HepG2 (cell line): ENCODE measurements at regions not wholly inside any gene's neighbourhood (a gene's known extent, or its start where the extent isn't known, plus 50 kb on each side); places are given as distances from the start of the nearest gene placed in this dataset.

Experiments
- KLF6 ChIP-seq: IDR thresholded peaks from 2 replicates; pipeline ENCODE4 v1.8.0; 2016; ENCODE audit warnings: missing biosample characterization, missing genetic modification reagents
- NFIC ChIP-seq: IDR thresholded peaks from 2 replicates; pipeline ENCODE4 v1.6.1; 2012; ENCODE audit warnings: mild to moderate bottlenecking, low read length, inconsistent platforms
- PCBP1 ChIP-seq: fragments of 200-400 bp; formaldehyde crosslinking; IDR thresholded peaks from 2 replicates; pipeline ENCODE4 v1.6.1; 2017; ENCODE audit warnings: mild to moderate bottlenecking, low read depth, low read length, borderline replicate concordance
- PITX1 ChIP-seq: sonication (generic); formaldehyde crosslinking; IDR thresholded peaks from 2 replicates; pipeline ENCODE4 v1.5.1; 2020; ENCODE audit warnings: mild to moderate bottlenecking, missing genetic modification reagents
- ZNF143 ChIP-seq: sonication (generic); formaldehyde crosslinking; IDR thresholded peaks from 2 replicates; pipeline ENCODE4 v1.4.0; 2020; ENCODE audit warnings: missing genetic modification reagents
- ZNF331 ChIP-seq: sonication (generic); formaldehyde crosslinking; IDR thresholded peaks from 2 replicates; pipeline ENCODE4 v1.4.0; 2020; ENCODE audit warnings: missing genetic modification reagents
- ZNF619 ChIP-seq: sonication (generic); formaldehyde crosslinking; IDR thresholded peaks from 2 replicates; pipeline ENCODE4 v1.4.0; 2020; ENCODE audit warnings: mild to moderate bottlenecking, missing genetic modification reagents
- ZNF816 ChIP-seq: sonication (generic); formaldehyde crosslinking; IDR thresholded peaks from 2 replicates; pipeline ENCODE4 v1.8.0; 2022; ENCODE audit warnings: missing genetic modification reagents, mild to moderate bottlenecking, borderline replicate concordance
- ZNF878 ChIP-seq: sonication (generic); formaldehyde crosslinking; IDR thresholded peaks from 2 replicates; pipeline ENCODE4 v1.8.1; 2023; ENCODE audit warnings: mild to moderate bottlenecking, missing genetic modification reagents, moderate library complexity
- TF ChIP-seq, protein P1 (sequence below): sonication (generic); formaldehyde crosslinking; conservative IDR thresholded peaks from 2 replicates; pipeline ENCODE4 v1.4.0; 2020; ENCODE audit warnings: mild to moderate bottlenecking, missing genetic modification reagents, moderate library complexity
- TF ChIP-seq, protein P2 (sequence below): sonication (generic); formaldehyde crosslinking; IDR thresholded peaks from 2 replicates; pipeline ENCODE4 v1.4.0; 2020; ENCODE audit warnings: missing genetic modification reagents, borderline replicate concordance
- TF ChIP-seq, protein P3 (sequence below): sonication (generic); formaldehyde crosslinking; IDR thresholded peaks from 2 replicates; pipeline ENCODE4 v1.5.1; 2020; ENCODE audit warnings: mild to moderate bottlenecking, moderate library complexity, missing genetic modification reagents
- TF ChIP-seq, protein P4 (sequence below): sonication (generic); formaldehyde crosslinking; conservative IDR thresholded peaks from 2 replicates; pipeline ENCODE4 v1.8.0; 2022; ENCODE audit warnings: mild to moderate bottlenecking, moderate library complexity, missing genetic modification reagents
- TF ChIP-seq, protein P5 (sequence below): sonication (generic); formaldehyde crosslinking; IDR thresholded peaks from 2 replicates; pipeline ENCODE4 v1.8.1; 2023; ENCODE audit warnings: missing genetic modification reagents, inconsistent platforms, borderline replicate concordance

DNA sequence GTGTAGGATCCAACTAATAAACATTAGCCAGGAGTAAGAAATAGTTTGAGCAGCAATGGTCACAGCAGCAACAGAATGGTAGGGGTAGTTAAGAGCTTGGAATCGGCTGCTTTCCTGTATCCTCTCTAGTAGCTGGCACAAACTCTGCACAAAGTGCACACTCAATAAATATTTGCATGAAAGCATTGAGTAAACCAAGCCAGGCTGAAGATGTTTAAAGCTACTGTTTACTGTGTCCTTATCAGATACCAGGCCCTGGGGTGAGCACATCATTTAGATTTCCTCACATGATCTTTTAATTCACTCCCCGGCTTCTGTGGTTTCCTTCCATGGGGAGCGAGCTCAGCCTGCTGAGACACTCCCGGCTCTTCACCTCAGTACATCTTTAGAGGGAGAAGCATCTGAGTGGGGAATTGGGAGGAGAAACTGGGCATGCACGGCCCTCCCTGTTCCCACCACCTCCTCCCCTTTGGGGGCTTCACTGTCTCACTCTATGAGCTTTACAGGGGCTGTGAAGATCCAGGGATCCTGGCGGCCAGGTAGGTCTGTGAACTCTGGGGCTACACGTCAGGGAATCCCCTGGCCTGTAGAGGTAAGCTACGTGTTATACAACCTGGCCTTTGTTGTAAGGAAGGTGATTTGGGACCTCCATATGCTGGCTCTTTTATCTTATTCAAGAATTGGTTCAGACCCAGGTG is 107.2 kb upstream of the VASH1 start (continued):
- TF ChIP-seq, protein P1, sequence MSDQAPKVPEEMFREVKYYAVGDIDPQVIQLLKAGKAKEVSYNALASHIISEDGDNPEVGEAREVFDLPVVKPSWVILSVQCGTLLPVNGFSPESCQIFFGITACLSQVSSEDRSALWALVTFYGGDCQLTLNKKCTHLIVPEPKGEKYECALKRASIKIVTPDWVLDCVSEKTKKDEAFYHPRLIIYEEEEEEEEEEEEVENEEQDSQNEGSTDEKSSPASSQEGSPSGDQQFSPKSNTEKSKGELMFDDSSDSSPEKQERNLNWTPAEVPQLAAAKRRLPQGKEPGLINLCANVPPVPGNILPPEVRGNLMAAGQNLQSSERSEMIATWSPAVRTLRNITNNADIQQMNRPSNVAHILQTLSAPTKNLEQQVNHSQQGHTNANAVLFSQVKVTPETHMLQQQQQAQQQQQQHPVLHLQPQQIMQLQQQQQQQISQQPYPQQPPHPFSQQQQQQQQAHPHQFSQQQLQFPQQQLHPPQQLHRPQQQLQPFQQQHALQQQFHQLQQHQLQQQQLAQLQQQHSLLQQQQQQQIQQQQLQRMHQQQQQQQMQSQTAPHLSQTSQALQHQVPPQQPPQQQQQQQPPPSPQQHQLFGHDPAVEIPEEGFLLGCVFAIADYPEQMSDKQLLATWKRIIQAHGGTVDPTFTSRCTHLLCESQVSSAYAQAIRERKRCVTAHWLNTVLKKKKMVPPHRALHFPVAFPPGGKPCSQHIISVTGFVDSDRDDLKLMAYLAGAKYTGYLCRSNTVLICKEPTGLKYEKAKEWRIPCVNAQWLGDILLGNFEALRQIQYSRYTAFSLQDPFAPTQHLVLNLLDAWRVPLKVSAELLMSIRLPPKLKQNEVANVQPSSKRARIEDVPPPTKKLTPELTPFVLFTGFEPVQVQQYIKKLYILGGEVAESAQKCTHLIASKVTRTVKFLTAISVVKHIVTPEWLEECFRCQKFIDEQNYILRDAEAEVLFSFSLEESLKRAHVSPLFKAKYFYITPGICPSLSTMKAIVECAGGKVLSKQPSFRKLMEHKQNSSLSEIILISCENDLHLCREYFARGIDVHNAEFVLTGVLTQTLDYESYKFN (CRISPR knock-in tag): peak; percentile 72; the same call in 1 of the 2 replicates
- TF ChIP-seq KLF6 (CRISPR knock-in tag) (no peak), ZNF816 (CRISPR knock-in tag) (no peak), ZNF143 (no peak), ZNF619 (CRISPR knock-in tag) (no peak), PCBP1 (no peak), ZNF331 (0 out of 2 replicates have a peak, but pooled peaks have one; percentile 13), NFIC (peak; percentile 50; the same call in 1 of the 2 replicates), PITX1 (no peak), ZNF878 (CRISPR knock-in tag) (no peak)
- TF ChIP-seq, protein P2, sequence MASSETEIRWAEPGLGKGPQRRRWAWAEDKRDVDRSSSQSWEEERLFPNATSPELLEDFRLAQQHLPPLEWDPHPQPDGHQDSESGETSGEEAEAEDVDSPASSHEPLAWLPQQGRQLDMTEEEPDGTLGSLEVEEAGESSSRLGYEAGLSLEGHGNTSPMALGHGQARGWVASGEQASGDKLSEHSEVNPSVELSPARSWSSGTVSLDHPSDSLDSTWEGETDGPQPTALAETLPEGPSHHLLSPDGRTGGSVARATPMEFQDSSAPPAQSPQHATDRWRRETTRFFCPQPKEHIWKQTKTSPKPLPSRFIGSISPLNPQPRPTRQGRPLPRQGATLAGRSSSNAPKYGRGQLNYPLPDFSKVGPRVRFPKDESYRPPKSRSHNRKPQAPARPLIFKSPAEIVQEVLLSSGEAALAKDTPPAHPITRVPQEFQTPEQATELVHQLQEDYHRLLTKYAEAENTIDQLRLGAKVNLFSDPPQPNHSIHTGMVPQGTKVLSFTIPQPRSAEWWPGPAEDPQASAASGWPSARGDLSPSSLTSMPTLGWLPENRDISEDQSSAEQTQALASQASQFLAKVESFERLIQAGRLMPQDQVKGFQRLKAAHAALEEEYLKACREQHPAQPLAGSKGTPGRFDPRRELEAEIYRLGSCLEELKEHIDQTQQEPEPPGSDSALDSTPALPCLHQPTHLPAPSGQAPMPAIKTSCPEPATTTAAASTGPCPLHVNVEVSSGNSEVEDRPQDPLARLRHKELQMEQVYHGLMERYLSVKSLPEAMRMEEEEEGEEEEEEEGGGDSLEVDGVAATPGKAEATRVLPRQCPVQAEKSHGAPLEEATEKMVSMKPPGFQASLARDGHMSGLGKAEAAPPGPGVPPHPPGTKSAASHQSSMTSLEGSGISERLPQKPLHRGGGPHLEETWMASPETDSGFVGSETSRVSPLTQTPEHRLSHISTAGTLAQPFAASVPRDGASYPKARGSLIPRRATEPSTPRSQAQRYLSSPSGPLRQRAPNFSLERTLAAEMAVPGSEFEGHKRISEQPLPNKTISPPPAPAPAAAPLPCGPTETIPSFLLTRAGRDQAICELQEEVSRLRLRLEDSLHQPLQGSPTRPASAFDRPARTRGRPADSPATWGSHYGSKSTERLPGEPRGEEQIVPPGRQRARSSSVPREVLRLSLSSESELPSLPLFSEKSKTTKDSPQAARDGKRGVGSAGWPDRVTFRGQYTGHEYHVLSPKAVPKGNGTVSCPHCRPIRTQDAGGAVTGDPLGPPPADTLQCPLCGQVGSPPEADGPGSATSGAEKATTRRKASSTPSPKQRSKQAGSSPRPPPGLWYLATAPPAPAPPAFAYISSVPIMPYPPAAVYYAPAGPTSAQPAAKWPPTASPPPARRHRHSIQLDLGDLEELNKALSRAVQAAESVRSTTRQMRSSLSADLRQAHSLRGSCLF (CRISPR knock-in tag): no peak
- TF ChIP-seq, protein P3, sequence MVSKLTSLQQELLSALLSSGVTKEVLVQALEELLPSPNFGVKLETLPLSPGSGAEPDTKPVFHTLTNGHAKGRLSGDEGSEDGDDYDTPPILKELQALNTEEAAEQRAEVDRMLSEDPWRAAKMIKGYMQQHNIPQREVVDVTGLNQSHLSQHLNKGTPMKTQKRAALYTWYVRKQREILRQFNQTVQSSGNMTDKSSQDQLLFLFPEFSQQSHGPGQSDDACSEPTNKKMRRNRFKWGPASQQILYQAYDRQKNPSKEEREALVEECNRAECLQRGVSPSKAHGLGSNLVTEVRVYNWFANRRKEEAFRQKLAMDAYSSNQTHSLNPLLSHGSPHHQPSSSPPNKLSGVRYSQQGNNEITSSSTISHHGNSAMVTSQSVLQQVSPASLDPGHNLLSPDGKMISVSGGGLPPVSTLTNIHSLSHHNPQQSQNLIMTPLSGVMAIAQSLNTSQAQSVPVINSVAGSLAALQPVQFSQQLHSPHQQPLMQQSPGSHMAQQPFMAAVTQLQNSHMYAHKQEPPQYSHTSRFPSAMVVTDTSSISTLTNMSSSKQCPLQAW (CRISPR knock-in tag): no peak
- TF ChIP-seq, protein P4, sequence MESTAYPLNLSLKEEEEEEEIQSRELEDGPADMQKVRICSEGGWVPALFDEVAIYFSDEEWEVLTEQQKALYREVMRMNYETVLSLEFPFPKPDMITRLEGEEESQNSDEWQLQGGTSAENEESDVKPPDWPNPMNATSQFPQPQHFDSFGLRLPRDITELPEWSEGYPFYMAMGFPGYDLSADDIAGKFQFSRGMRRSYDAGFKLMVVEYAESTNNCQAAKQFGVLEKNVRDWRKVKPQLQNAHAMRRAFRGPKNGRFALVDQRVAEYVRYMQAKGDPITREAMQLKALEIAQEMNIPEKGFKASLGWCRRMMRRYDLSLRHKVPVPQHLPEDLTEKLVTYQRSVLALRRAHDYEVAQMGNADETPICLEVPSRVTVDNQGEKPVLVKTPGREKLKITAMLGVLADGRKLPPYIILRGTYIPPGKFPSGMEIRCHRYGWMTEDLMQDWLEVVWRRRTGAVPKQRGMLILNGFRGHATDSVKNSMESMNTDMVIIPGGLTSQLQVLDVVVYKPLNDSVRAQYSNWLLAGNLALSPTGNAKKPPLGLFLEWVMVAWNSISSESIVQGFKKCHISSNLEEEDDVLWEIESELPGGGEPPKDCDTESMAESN (CRISPR knock-in tag): 0 out of 2 replicates have a peak, but pooled peaks have one; percentile 26
- TF ChIP-seq, protein P5, sequence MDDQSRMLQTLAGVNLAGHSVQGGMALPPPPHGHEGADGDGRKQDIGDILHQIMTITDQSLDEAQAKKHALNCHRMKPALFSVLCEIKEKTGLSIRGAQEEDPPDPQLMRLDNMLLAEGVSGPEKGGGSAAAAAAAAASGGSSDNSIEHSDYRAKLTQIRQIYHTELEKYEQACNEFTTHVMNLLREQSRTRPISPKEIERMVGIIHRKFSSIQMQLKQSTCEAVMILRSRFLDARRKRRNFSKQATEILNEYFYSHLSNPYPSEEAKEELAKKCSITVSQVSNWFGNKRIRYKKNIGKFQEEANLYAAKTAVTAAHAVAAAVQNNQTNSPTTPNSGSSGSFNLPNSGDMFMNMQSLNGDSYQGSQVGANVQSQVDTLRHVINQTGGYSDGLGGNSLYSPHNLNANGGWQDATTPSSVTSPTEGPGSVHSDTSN (CRISPR knock-in tag): no peak
